ENCODE measurements at regions not wholly inside any gene's neighbourhood (a gene's known extent, or its start where the extent isn't known, plus 50 kb on each side); places are given as distances from the start of the nearest gene placed in this dataset.

GRCh38 chr12:68452078-68452715 is 120.0 kb upstream of the MDM1 start:
- TF ChIP-seq CTCF (IDR thresholded peaks at IDR 0.05; ENCODE audit: insufficient read depth, low read length, poor library complexity, severe bottlenecking) (no peak), EZH2phosphoT487 (conservative IDR thresholded peaks at IDR 0.05; ENCODE audit: low read length) (no peak)
